ENCODE measurements at regions not wholly inside any gene's neighbourhood (a gene's known extent, or its start where the extent isn't known, plus 50 kb on each side); places are given as distances from the start of the nearest gene placed in this dataset.

DNA sequence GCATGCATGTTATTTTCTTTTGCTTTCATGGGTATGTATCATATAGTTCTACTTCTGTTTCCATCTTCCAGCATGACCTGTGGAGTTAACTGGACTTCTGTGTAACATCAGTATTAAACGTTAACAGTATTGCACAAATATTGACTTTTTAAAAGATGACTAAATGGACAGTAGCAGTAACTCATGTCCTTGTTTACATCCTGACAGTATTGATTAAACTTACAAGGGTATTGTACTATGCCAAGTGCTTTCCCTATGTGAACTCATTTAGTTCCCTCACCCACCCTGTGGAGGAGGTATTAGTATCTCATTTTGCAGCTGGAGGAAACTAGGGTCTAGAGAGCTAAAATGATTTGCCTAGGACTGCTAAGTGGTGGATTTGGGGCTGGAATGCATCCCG is 128.7 kb upstream of the SLC10A2 start:
- H3K4me3 ChIP-seq (ENCODE audit: extremely low read depth in 1 of 4, insufficient read depth in 2 of 4, low read depth in 3 of 4, low read length in 4 of 4): no peak overlapping the region
- no peaks in the 10 kb centered on the region for H4K20me1 ChIP-seq (replicated peaks in 1 of 2; ENCODE audit: control insufficient read depth in 1 of 2, insufficient read depth in 2 of 2, low read length in 2 of 2)
- DNase-seq (ENCODE audit: low read depth in 1 of 2, low spot score in 2 of 2) (no peak), FAIRE-seq (no peak)
- no peak overlapping the region for H2BK20ac ChIP-seq (ENCODE audit: low read length)
- H3K36me3 ChIP-seq (ENCODE audit: control insufficient read depth in 2 of 4, insufficient read depth in 4 of 4, low read length in 3 of 4): no peaks in the 10 kb centered on the region
- no peak overlapping the region for H3K4me2 ChIP-seq (ENCODE audit: insufficient read depth in 1 of 2, low read depth in 2 of 2, low read length in 2 of 2)
- no peaks in the 10 kb centered on the region for H3K9me3 ChIP-seq (ENCODE audit: insufficient read depth in 2 of 2, low read depth in 1 of 2, low read length in 1 of 2)
- H3K79me2 ChIP-seq (ENCODE audit: control insufficient read depth in 1 of 2, insufficient read depth in 2 of 2, low read length in 2 of 2): no peaks in the 10 kb centered on the region
- no peak overlapping the region for H4K5ac ChIP-seq (ENCODE audit: insufficient read length, low read depth, low read length)
- H3K56ac ChIP-seq (replicated peaks; ENCODE audit: insufficient read length, low read depth, low read length): no peak overlapping the region
- H2AFZ ChIP-seq (ENCODE audit: low read length): no peak overlapping the region
- no peaks in the 10 kb centered on the region for H3K4me1 ChIP-seq (replicated peaks in 1 of 4; ENCODE audit: control insufficient read depth in 3 of 4, insufficient read depth in 4 of 4, low read length in 3 of 4)
- H2BK5ac ChIP-seq (ENCODE audit: low read depth, low read length): no peak overlapping the region
- 87% methylated on average over 2 of the region's 2 CpGs; no CpG with 5 or more reads in 1 of the 2 experiments for WGBS, 2 experiments (ENCODE audit: extremely low coverage in 1 of 2, insufficient coverage in 1 of 2, insufficient read length in 1 of 2, insufficient replicate concordance in 2 of 2, low coverage in 1 of 2, low lambda C conversion rate in 2 of 2, missing lambda C conversion rate in 1 of 2)
- POLR2A ChIA-PET (ENCODE audit: partially characterized antibody): no interaction called here
- H3K27me3 ChIP-seq (replicated peaks in 1 of 4; ENCODE audit: control insufficient read depth in 3 of 4, extremely low read depth in 1 of 4, insufficient read depth in 3 of 4, low read length in 3 of 4): no peaks in the 10 kb centered on the region
- H4K8ac ChIP-seq (ENCODE audit: extremely low read depth, insufficient read depth, low read length): no peak overlapping the region
- no peak overlapping the region for H4K91ac ChIP-seq (replicated peaks; ENCODE audit: insufficient read length, low read length)
- no peak overlapping the region for H3K9ac ChIP-seq (replicated peaks in 1 of 4; ENCODE audit: extremely low read depth in 1 of 4, low read depth in 3 of 4, low read length in 3 of 4)
- CTCF ChIA-PET (ENCODE audit: partially characterized antibody): interaction anchor here (0.8 to 1.5 kb wide), 2 partner anchors 18 to 104 kb away, joined by 3 to 5 read pairs; no protein-coding TSS in a partner anchor
- H2BK15ac ChIP-seq (ENCODE audit: low read length): no peak overlapping the region
- no peak overlapping the region for H3K23ac ChIP-seq (ENCODE audit: insufficient read length)
- no peaks in the 10 kb centered on the region for H3K23me2 ChIP-seq (ENCODE audit: low read depth, low read length)
- no peak overlapping the region for H3K18ac ChIP-seq (ENCODE audit: extremely low read depth, low read length)
- H3K4ac ChIP-seq (replicated peaks; ENCODE audit: insufficient read length, low read depth, low read length): no peak overlapping the region
- H2AK5ac ChIP-seq (ENCODE audit: low read depth, low read length): no peak overlapping the region
- no peaks in the 10 kb centered on the region for H3K79me1 ChIP-seq (ENCODE audit: low read depth, low read length)
- no peak overlapping the region for H3K14ac ChIP-seq (ENCODE audit: insufficient read length)
- no peak overlapping the region for H2BK12ac ChIP-seq (ENCODE audit: low read depth, low read length)
- no peak overlapping the region for H3K27ac ChIP-seq (ENCODE audit: low read depth, low read length)
- H2BK120ac ChIP-seq (replicated peaks; ENCODE audit: low read depth, low read length): no peak overlapping the region
- TF ChIP-seq CBX5 (IDR thresholded peaks at IDR 0.05; ENCODE audit: low read depth, low read length) (no peak), TCF12 (IDR thresholded peaks at IDR 0.05; ENCODE audit: low read depth, low read length) (no peak), SAP30 (IDR thresholded peaks at IDR 0.05; ENCODE audit: insufficient read depth, insufficient replicate concordance, low read length) (no peak), POU5F1 (IDR thresholded peaks at IDR 0.05; ENCODE audit: low read depth, low read length) (no peak), FOSL1 (IDR thresholded peaks at IDR 0.05; ENCODE audit: insufficient read depth, low read depth, low read length) (no peak), SIX5 (IDR thresholded peaks at IDR 0.05; ENCODE audit: low read depth, low read length) (no peak), TEAD4 (IDR thresholded peaks at IDR 0.05; ENCODE audit: low read depth, low read length) (no peak), KDM4A (IDR thresholded peaks at IDR 0.05; ENCODE audit: low read depth, low read length, severe bottlenecking) (no peak), ZNF274 (IDR thresholded peaks at IDR 0.05; ENCODE audit: borderline replicate concordance, extremely low read depth, low read length) (no peak)
- TF ChIP-seq, protein P1, sequence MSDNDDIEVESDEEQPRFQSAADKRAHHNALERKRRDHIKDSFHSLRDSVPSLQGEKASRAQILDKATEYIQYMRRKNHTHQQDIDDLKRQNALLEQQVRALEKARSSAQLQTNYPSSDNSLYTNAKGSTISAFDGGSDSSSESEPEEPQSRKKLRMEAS (IDR thresholded peaks at IDR 0.05): no peak
